GM18519 (cell line): ENCODE measurements at regions not wholly inside any gene's neighbourhood (a gene's known extent, or its start where the extent isn't known, plus 50 kb on each side); places are given as distances from the start of the nearest gene placed in this dataset.

Experiments
- ATAC-seq: cut with Tn5 transposase; IDR thresholded peaks from one replicate; pipeline ENCODE4 v1.9.1; 2021; ENCODE audit warnings: mild to moderate bottlenecking, moderate library complexity; ENCODE audit not compliant: unreplicated experiment, low FRiP score

GRCh38 chr1:67580691-67581403 lies 104.2 kb upstream of the GADD45A start:
- no peak for ATAC-seq

- no peak for ATAC-seq
These were observed 102.2 kb upstream of the GADD45A start for GRCh38 chr1:67582625-67583461.

GRCh38 chr1:67583462-67583950 lies 101.5 kb upstream of the GADD45A start:
- no peak for ATAC-seq

- no peak for ATAC-seq
These were observed 100.1 kb upstream of the GADD45A start for GRCh38 chr1:67584938-67585337.

DNA sequence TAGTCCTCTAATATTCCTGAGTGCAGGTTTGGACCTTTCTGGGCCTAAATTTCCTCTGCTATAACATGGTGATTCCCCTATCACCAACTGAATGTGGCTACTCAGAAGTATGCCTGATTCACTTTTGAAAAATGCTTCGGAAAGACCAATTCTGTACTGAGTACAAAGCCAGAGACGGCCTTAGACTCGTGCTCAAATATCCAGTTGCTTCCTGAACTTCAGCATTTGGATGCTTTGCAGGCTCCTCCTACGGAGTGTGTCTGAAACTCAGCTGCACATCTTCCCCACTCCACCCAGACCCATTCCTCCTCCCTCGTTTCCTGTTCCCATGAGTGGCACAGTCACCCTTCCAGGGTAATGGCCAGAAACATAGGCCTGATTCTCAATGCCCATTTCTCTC lies 98.4 kb upstream of the GADD45A start:
- ATAC-seq = no peak

DNA sequence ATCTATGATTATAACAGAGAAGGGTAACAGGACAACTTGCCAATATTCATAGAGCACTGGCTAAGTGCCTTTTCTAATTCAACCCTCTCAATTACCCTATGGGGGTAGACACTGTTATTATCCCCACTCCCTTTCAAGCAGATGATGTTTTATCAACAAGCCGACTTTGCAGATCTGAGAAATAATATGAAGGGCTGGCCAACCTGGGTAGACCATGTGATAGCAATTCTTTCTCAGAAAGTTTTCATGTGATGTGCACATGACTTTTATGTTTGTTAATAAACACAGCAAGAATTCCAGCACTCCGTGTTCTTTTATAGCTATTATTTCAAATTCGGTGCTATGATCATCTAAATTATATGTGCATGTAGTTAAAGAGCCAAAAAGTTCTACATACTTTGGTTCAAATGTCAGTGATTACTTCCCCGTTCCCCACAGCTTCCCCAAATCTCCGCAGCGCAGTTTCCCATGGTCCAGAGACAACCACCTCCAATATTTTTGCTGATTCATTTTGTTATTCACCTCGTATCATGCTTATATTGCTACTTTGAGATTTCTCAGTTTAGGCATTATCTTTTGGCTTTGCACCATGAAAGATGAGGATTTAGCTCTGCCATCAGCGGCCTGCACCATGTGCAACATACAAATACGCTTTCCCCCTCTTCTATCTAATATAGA lies 96.7 kb upstream of the GADD45A start:
- ATAC-seq = no peak

DNA sequence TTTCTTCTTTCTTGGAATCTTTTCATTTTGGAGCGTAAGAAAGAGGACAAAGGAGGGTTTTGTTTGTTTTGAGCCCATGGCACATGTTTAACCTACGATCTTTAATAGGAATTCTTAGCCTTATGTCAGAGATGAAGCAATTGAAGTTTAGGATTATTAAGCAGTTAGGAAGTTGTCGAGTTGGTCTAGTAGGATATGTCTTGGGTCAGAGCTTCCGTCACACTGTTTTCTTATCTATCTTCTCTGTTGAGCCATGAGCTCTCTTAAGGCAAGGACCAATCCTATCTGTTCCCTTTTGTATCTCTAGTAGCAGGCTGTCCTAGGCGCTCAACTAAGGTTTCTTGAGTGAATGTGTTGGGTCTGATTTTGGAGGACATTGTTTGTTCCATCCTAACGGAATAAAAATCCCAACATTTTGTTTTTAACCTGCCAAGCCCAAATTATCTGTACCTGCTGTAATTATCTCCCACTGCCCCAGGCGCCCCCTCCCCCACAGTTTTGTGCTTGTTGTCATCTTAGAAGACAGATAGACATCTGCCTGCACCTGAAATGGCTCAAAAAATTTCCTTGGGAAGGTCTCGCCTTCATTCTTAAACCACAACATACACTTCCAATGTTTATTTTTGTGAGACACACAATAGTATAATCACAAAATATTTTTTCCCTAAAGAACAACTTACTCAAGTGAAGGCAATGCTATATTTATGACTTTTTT lies 95.3 kb upstream of the GADD45A start:
- ATAC-seq = no peak

GRCh38 chr1:67590329-67590728 lies 94.7 kb upstream of the GADD45A start:
- no peak for ATAC-seq

GRCh38 chr1:67594764-67595163 lies 90.2 kb upstream of the GADD45A start:
- ATAC-seq = no peak

DNA sequence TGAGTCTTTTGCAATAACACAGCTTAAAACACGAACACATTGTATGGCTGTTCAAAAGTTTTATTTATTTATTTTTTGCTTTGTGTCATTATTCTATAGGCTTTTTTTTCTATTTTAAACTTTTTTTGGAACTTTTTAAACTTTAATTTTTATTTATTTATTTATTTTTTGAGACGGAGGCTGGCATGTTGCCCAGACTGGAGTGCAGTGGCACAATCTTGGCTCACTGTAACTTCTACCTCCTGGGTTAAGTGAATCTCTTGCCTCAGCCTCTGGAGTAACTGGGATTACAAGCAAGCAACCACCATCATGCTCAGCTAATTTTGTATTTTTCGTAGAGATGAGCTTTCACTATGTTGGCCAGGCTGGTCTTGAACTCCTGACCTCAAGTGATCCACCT lies 88.3 kb upstream of the GADD45A start:
- no peak for ATAC-seq

GRCh38 chr1:67597336-67597735 lies 87.7 kb upstream of the GADD45A start:
- ATAC-seq = no peak

GRCh38 chr1:67599085-67599484 lies 85.9 kb upstream of the GADD45A start:
- ATAC-seq = no peak

- no peak for ATAC-seq
These were observed 83.5 kb upstream of the GADD45A start for GRCh38 chr1:67601539-67601938.

- no peak for ATAC-seq
These were observed 83.0 kb upstream of the GADD45A start for GRCh38 chr1:67601955-67602354.

- ATAC-seq = no peak
These were observed 80.2 kb upstream of the GADD45A start for GRCh38 chr1:67604778-67605177.

DNA sequence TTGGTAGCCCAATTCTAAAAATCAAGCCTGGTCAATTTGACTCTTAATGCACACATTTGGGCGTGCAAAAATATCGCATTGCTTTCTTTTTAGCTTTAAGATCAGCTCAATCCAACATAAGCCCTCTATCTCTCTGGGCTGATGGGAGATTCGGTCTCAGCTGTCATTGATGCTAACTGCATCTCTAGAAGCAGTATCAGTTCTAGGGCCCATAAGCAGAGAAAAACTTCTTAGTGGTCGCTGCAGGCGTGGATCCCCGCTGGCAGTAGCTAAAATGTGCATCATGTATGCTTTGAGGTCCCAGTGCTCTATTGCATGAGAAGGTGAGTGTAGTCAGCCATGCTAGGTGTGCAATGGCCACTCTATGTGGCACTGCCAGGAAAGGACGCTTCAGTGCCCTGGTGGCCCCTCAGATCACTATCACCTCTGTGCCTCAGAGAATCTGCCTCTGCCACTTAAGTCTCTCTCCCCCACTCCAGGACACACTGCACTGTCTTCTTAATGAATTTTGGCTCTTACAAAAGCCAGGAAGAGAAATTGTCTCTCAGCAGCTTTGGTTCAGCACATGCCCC lies 79.7 kb upstream of the GADD45A start:
- no peak for ATAC-seq

DNA sequence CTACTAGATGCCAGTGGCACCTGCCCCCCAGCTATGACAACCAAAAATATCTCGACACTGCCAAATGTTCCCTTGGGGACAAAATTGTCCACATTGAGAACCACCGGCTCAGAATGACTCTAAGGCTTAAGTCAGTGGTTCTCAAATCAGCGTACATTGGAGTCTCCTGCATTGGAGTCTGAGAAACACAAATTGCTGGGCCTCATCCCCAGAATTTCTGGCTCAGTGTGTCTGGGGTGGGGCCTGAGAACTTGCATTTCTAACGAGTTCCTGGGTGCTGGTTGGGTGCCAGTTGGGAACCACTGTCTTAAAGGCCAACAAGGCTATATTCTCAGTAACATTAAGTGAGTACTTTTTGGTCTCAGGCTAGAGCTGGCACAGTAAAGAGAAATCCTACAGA lies 77.7 kb upstream of the GADD45A start:
- ATAC-seq = no peak

- ATAC-seq = no peak
These were observed 77.3 kb upstream of the GADD45A start for GRCh38 chr1:67607699-67608098.

DNA sequence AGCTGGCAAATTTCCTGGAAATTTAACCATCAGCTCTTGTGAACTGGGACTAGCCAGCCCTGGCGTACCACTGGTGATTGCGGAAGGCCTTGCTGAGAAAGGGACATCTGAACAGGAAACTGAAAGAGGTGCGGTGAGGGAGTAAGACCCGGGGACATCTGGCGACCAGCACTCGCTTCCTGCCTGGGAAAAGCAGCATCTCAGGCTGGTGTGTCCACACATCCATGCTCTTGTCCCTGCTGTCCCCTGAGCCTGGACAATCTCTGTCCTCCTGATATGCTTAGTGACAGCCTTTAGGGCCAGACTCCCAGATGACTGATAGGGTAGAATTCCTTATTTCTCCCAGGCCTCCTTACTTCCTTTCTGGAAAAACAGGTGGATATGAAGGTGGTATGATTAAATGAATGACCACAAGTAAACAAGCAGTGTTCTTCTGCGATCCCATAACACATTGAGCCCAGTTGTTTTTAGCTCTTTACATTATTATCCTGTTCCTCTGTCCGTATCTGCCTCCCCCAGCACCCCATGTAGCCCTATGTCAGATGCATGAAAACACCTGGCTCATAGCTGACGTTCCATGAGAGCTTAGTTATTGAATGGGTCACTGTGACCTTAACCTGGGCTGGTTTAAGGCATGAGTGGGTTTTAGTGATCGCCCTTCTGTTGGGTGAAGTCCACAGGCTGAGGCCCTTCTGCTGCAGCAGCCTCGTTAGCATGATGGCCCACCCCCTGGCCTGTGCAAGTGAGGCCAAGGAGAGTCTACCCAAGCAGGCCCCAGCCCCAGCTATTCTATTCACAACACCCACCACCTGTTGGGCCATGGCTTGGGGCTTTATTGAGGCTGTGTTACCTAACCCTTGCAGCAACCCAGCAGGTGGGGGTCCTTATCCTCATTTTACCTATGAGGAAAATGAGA lies 76.1 kb upstream of the GADD45A start:
- ATAC-seq = no peak
